K562 (cell line): ENCODE measurements at regions not wholly inside any gene's neighbourhood (a gene's known extent, or its start where the extent isn't known, plus 50 kb on each side); places are given as distances from the start of the nearest gene placed in this dataset.
"Not testable (repeated sequence)": the region's sequence is repeated elsewhere in the genome, so short reads cannot be mapped to it uniquely, and the experiment has no call there.

Source experiments
- ATAC-seq: fragments of 200-7000 bp; cut with Tn5 transposase; 3 replicates; pipeline ENCODE4 v1.9.1; 2020; ENCODE audit warnings: moderate library complexity
- BruUV-seq: library from RNA; stranded (reverse); fragments of 400-500 nt; replicated peaks from 2 replicates; lab custom pipeline; 2021; lab: Mats Ljungman, UMichigan
- CTCF ChIA-PET: fragments of 300-600 bp; formaldehyde crosslinking; extraction: SDS; loops from one replicate; lab custom pipeline; 2021; ENCODE audit warnings: low intra/inter-chr PET ratio; lab: Yijun Ruan, JAX
- POLR2A ChIA-PET: fragments of 300-600, 350-650 bp; sonication (Branson Sonifier 250); formaldehyde crosslinking; extraction: SDS; loops from one replicate; lab custom pipeline; 2021; ENCODE audit warnings: antibody characterized with exemption, inconsistent platforms; lab: Yijun Ruan, JAX
- DNase-seq, 4 experiments: peaks; one replicate each; pipeline versions ENCODE4 v3.0.0 to v3.0.0-alpha.2; 2011 to 2018; ENCODE audit warnings: low spot score in 3 of 4, mixed read lengths in 3 of 4; ENCODE audit errors: extremely low read depth in 1 of 4
- FAIRE-seq: peaks from 2 replicates; lab custom pipeline; 2011; peaks lifted over from hg19 to GRCh38; lab: Jason Lieb, UNC
- H2AFZ ChIP-seq: 2 replicates; pipeline ENCODE4 v1.6.0; 2011; ENCODE audit warnings: low read depth, low read length, control low read depth, inconsistent platforms
- H3K27ac ChIP-seq: fragments of 200-600 bp; 3 replicates; pipeline ENCODE4 v1.8.0; 2011; ENCODE audit warnings: low read depth, mild to moderate bottlenecking, control low read depth, inconsistent platforms, low read length, moderate library complexity, mixed read lengths; ENCODE audit errors: extremely low read depth
- H3K27me3 ChIP-seq, 2 experiments: fragments of 300-600 bp in 1 of 2; 2 replicates in 1 of 2; 3 replicates in 1 of 2; pipeline versions ENCODE4 v1.6.0 to v1.8.0; 2011; ENCODE audit warnings: inconsistent platforms in 2 of 2, low read length in 2 of 2, mild to moderate bottlenecking in 1 of 2, mixed read lengths in 1 of 2, moderate library complexity in 1 of 2; ENCODE audit not compliant: control insufficient read depth in 2 of 2, insufficient read depth in 2 of 2
- H3K36me3 ChIP-seq: fragments of 300-600 bp; 3 replicates; pipeline ENCODE4 v1.8.0; 2011; ENCODE audit warnings: mild to moderate bottlenecking, low read length, inconsistent platforms; ENCODE audit not compliant: control insufficient read depth, insufficient read depth
- H3K4me1 ChIP-seq, 2 experiments: fragments of 200-600 bp in 1 of 2; replicated peaks in 1 of 2; 2 replicates in 1 of 2; 3 replicates in 1 of 2; pipeline versions ENCODE4 v1.5.1 to v1.8.0; 2011; ENCODE audit warnings: inconsistent platforms in 2 of 2, low read length in 2 of 2, mild to moderate bottlenecking in 1 of 2, mixed read lengths in 1 of 2, moderate library complexity in 1 of 2; ENCODE audit not compliant: control insufficient read depth in 2 of 2, insufficient read depth in 2 of 2
- H3K4me2 ChIP-seq: 2 replicates; pipeline ENCODE4 v1.6.1; 2011; ENCODE audit warnings: low read length, control low read depth, inconsistent platforms, mixed read lengths; ENCODE audit not compliant: insufficient read depth
- H3K4me3 ChIP-seq: fragments of 200-600 bp; sonication (generic), shearing (Covaris generic); 2 replicates; pipeline ENCODE4 v1.5.1; 2016; ENCODE audit warnings: control low read depth, inconsistent platforms
- H3K79me2 ChIP-seq: fragments of 200-600 bp; 3 replicates; pipeline ENCODE4 v1.8.0; 2011; ENCODE audit warnings: low read length, inconsistent platforms; ENCODE audit not compliant: control insufficient read depth, insufficient read depth
- H3K9ac ChIP-seq, 2 experiments: 2 replicates each; pipeline versions ENCODE4 v1.6.0 to v1.6.1; 2011; ENCODE audit warnings: low read depth in 2 of 2, low read length in 2 of 2, control low read depth in 1 of 2, inconsistent platforms in 1 of 2, mild to moderate bottlenecking in 1 of 2, mixed read lengths in 1 of 2; ENCODE audit not compliant: insufficient read depth in 1 of 2
- H3K9me1 ChIP-seq: one replicate; pipeline ENCODE4 v1.6.0; 2011; ENCODE audit warnings: inconsistent platforms, mild to moderate bottlenecking, low read length, moderate library complexity; ENCODE audit not compliant: control insufficient read depth, insufficient read depth
- H3K9me3 ChIP-seq: replicated peaks from 2 replicates; pipeline ENCODE4 v1.5.1; 2011; ENCODE audit warnings: low read depth, low read length, inconsistent platforms; ENCODE audit not compliant: control insufficient read depth, insufficient read depth
- H4K20me1 ChIP-seq: replicated peaks from 2 replicates; pipeline ENCODE4 v1.6.1; 2011; ENCODE audit warnings: low read length, inconsistent platforms, mixed read lengths; ENCODE audit not compliant: control insufficient read depth, insufficient read depth
- HDAC1 ChIP-seq, 2 experiments: fragments of 450-650 bp; IDR thresholded peaks; 2 replicates each; pipeline ENCODE4 v1.6.1; 2016 to 2017; ENCODE audit warnings: inconsistent platforms in 1 of 2, mild to moderate bottlenecking in 1 of 2, moderate library complexity in 1 of 2
- JUN ChIP-seq, 2 experiments: sonication (generic) in 1 of 2; formaldehyde crosslinking in 1 of 2; IDR thresholded peaks; 2 replicates each; pipeline versions ENCODE4 v1.6.1 to v1.8.0; 2012 to 2022; ENCODE audit warnings: borderline replicate concordance in 2 of 2, mild to moderate bottlenecking in 2 of 2, improper control_type of control experiment in 1 of 2, low read depth in 1 of 2, low read length in 1 of 2, missing genetic modification reagents in 1 of 2
- KLF6 ChIP-seq: fragments of 250-450 bp; sonication (Bioruptor Pico); IDR thresholded peaks from 2 replicates; pipeline ENCODE4 v1.4.0; 2020; ENCODE audit warnings: mild to moderate bottlenecking, moderate library complexity, borderline replicate concordance
- MCM5 ChIP-seq: fragments of 450-650 bp; IDR thresholded peaks from 2 replicates; pipeline ENCODE4 v1.6.1; 2016; ENCODE audit warnings: low read depth
- POLR2AphosphoS5 ChIP-seq: IDR thresholded peaks from 2 replicates; pipeline ENCODE4 v1.6.1; 2011; ENCODE audit warnings: mild to moderate bottlenecking, low read depth, low read length, moderate library complexity; ENCODE audit not compliant: control insufficient read depth, insufficient read depth
- RBFOX2 ChIP-seq: fragments of 200-400 bp; formaldehyde crosslinking; IDR thresholded peaks from 2 replicates; pipeline ENCODE4 v1.6.1; 2017; ENCODE audit warnings: low read depth, mild to moderate bottlenecking, low read length, moderate library complexity
- RBM22 ChIP-seq: fragments of 200-400 bp; formaldehyde crosslinking; IDR thresholded peaks from 2 replicates; pipeline ENCODE4 v1.6.1; 2018; ENCODE audit warnings: low read length, low read depth; ENCODE audit not compliant: poor library complexity, severe bottlenecking
- RBM25 ChIP-seq: fragments of 200-400 bp; formaldehyde crosslinking; IDR thresholded peaks from 2 replicates; pipeline ENCODE4 v1.6.1; 2018; ENCODE audit warnings: low read length, low read depth, moderate library complexity; ENCODE audit not compliant: severe bottlenecking
- SRSF7 ChIP-seq: fragments of 200-400 bp; formaldehyde crosslinking; optimal IDR thresholded peaks from 2 replicates; pipeline ENCODE3; 2017; ENCODE audit warnings: mild to moderate bottlenecking, low read depth, low read length
- TFAM ChIP-seq: fragments of 250-450 bp; sonication (Bioruptor Pico); conservative IDR thresholded peaks from 2 replicates; pipeline ENCODE4 v1.5.0; 2021; ENCODE audit warnings: mild to moderate bottlenecking, moderate library complexity
- XRCC5 ChIP-seq: fragments of 200-400 bp; formaldehyde crosslinking; IDR thresholded peaks from 2 replicates; pipeline ENCODE4 v1.6.1; 2017; ENCODE audit warnings: low read depth, mild to moderate bottlenecking, low read length
- ZC3H4 ChIP-seq: sonication (generic); formaldehyde crosslinking; IDR thresholded peaks from 2 replicates; pipeline ENCODE4 v1.9.0; 2021; ENCODE audit warnings: missing genetic modification reagents, borderline replicate concordance
- ZNF146 ChIP-seq: IDR thresholded peaks from one replicate; pipeline ENCODE4 v1.6.1; 2018; ENCODE audit warnings: missing compliant biosample characterization; ENCODE audit not compliant: unreplicated experiment
- ZNF644 ChIP-seq: fragments of 200-800 bp; sonication (Bioruptor generic); IDR thresholded peaks from 2 replicates; pipeline ENCODE4 v1.6.1; 2016; ENCODE audit warnings: low read depth, missing genetic modification characterization, missing compliant biosample characterization
- ZNF766 ChIP-seq: fragments of 200-800 bp; sonication (Bioruptor generic); conservative IDR thresholded peaks from 2 replicates; pipeline ENCODE4 v1.6.1; 2016; ENCODE audit warnings: missing genetic modification characterization, missing compliant biosample characterization
- WGBS: fragments of 100-300 bp; shearing (Covaris generic); methylation state at CpG from one replicate; pipeline ENCODE4 v1.1.6; 2016; ENCODE audit warnings: low coverage, mixed read lengths; ENCODE audit not compliant: insufficient coverage; ENCODE audit errors: missing lambda C conversion rate; 5-methylcytosine and 5-hydroxymethylcytosine counted together
- in situ Hi-C: fragments of 300-500 bp; cut with MboI; formaldehyde crosslinking; loops from 4 replicates; pipeline ENCODE4 v1.15.0; 2018; ENCODE audit warnings: inconsistent platforms, mixed read lengths
- intact Hi-C: fragments of 100-400 bp; cut with micrococcal nuclease; formaldehyde crosslinking; loops from 2 replicates; pipeline ENCODE4 v1.14.2; 2022
- TF ChIP-seq, protein P1 (sequence below): fragments of 450-650 bp; formaldehyde crosslinking; IDR thresholded peaks from 2 replicates; pipeline ENCODE4 v1.4.0; 2022; ENCODE audit warnings: missing genetic modification characterization

DNA sequence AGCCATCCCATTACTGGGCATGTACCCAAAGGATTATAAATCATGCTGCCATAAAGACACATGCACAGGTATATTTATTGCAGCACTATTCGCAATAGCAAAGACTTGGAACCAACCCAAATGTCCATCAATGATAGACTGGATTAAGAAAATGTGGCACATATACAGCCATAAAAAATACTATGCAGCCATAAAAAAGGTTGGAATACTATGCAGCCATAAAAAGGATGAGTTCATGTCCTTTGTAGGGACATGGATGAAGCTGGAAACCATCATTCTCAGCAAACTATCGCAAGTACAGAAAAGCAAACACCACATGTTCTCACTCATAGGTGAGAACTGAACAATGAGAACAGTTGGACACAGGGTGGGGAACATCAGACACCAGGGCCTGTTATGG is 151.5 kb downstream of the PLK2 start:
- POLR2A ChIA-PET, H3K27ac ChIP-seq, H3K9me1 ChIP-seq, H4K20me1 ChIP-seq, H2AFZ ChIP-seq, DNase-seq, H3K4me3 ChIP-seq, H3K27me3 ChIP-seq, FAIRE-seq, intact Hi-C loops, H3K9me3 ChIP-seq, H3K9ac ChIP-seq, H3K4me2 ChIP-seq, in situ Hi-C loops, H3K4me1 ChIP-seq, CTCF ChIA-PET, BruUV-seq, H3K36me3 ChIP-seq, ATAC-seq, H3K79me2 ChIP-seq: not testable (repeated sequence)
- TF ChIP-seq RBM25 (peak; percentile 49), ZNF146 (CRISPR knock-in tag) (peak; percentile 86)
- 0% methylated on average over 2 of the region's 2 CpGs for WGBS

DNA sequence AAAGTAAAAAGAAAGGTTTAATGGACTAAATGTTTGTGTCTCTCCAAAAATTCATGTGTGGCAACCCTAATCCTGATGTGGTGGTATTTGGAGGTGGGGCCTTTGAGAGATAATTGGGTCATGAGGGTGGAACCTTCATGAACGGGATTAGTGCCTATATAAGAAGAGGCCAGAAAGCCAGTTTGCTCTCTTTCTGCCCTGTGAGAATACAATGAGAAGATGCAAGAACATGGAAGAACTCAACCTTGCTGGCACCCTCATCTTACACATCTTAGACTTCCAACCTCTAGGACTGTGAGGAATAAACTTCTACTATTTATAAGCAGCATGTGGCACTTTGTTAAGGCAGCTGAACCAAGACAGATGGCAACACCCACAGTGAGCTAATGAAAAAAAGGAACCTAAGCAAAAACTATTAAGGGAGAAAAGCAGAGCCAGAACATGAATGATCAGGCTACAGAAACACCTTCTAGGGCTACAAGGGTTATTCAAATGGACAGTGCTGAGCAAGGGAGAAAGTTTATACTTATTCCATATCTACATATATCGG is 159.5 kb downstream of the PLK2 start:
- WGBS: 30% methylated on average over 2 of the region's 2 CpGs
- TF ChIP-seq POLR2AphosphoS5: no peak
- TF ChIP-seq ZC3H4 (CRISPR knock-in tag): no peak
- TF ChIP-seq TFAM (CRISPR knock-in tag): no peak
- TF ChIP-seq ZNF644: no peak
- no peak for TF ChIP-seq SRSF7
- TF ChIP-seq JUN (IDR thresholded peaks at IDR 0.05; ENCODE audit: borderline replicate concordance, low read depth, low read length): no peak
- no peak for TF ChIP-seq JUN (CRISPR knock-in tag; IDR thresholded peaks at IDR 0.05; ENCODE audit: borderline replicate concordance)
- TF ChIP-seq RBFOX2: no peak
- TF ChIP-seq, protein P1, sequence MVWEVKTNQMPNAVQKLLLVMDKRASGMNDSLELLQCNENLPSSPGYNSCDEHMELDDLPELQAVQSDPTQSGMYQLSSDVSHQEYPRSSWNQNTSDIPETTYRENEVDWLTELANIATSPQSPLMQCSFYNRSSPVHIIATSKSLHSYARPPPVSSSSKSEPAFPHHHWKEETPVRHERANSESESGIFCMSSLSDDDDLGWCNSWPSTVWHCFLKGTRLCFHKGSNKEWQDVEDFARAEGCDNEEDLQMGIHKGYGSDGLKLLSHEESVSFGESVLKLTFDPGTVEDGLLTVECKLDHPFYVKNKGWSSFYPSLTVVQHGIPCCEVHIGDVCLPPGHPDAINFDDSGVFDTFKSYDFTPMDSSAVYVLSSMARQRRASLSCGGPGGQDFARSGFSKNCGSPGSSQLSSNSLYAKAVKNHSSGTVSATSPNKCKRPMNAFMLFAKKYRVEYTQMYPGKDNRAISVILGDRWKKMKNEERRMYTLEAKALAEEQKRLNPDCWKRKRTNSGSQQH (CRISPR knock-in tag): no peak
- TF ChIP-seq MCM5: no peak
- TF ChIP-seq RBM22: no peak
- TF ChIP-seq XRCC5: no peak
- no peak for TF ChIP-seq ZNF766 (CRISPR knock-in tag)
- no peak for TF ChIP-seq HDAC1 (IDR thresholded peaks at IDR 0.05)
- TF ChIP-seq KLF6: no peak

More for the DNA sequence above, 159.5 kb downstream of the PLK2 start:
- in situ Hi-C loops: no loop called here
- ATAC-seq (no peak), FAIRE-seq (no peak), DNase-seq (no peak)
- H3K79me2 ChIP-seq: no peaks in the 10 kb centered on the region
- H3K27me3 ChIP-seq: no peaks in the 10 kb centered on the region
- no peak overlapping the region for H3K4me3 ChIP-seq
- no peaks in the 10 kb centered on the region for H3K9me1 ChIP-seq
- no peak overlapping the region for H3K9ac ChIP-seq
- no peak overlapping the region for H3K27ac ChIP-seq
- ChIA-PET CTCF (no interaction called here), POLR2A (no interaction called here)
- H2AFZ ChIP-seq: no peak overlapping the region; the same call in 1 of the 2 replicates
- intact Hi-C loops: no loop called here
- no peaks in the 10 kb centered on the region for H3K4me1 ChIP-seq
- no peaks in the 10 kb centered on the region for H3K36me3 ChIP-seq
- H3K4me2 ChIP-seq: no peak overlapping the region
- H3K9me3 ChIP-seq: no peaks in the 10 kb centered on the region
- H4K20me1 ChIP-seq: no peaks in the 10 kb centered on the region
- no TSS peak for BruUV-seq
